ENCODE measurements at regions not wholly inside any gene's neighbourhood (a gene's known extent, or its start where the extent isn't known, plus 50 kb on each side); places are given as distances from the start of the nearest gene placed in this dataset.
A peak's percentile ranks its signal among the peaks of the same experiment; 100 is the strongest.

GRCh38 chr11:38182126-38182866 is 1584.3 kb upstream of the RAG2 start:
- no peaks in the 10 kb centered on the region for H4K20me1 ChIP-seq (ENCODE audit: insufficient read depth, low read length)
- H3K79me2 ChIP-seq (ENCODE audit: insufficient read depth, low read length), result no peaks in the 10 kb centered on the region
- H3K4me3 ChIP-seq (ENCODE audit: insufficient read depth, low read length), result no peak overlapping the region
- DNase-seq (ENCODE audit: insufficient read length, low spot score, missing footprints), result no peak
- H2AFZ ChIP-seq (ENCODE audit: low read length), result no peak overlapping the region
- no peaks in the 10 kb centered on the region for H3K4me1 ChIP-seq (ENCODE audit: insufficient read depth, low read length)
- no peak overlapping the region for H3K27ac ChIP-seq (ENCODE audit: low read depth, low read length)
- H3K9me3 ChIP-seq (ENCODE audit: low read depth, low read length), result no peaks in the 10 kb centered on the region
- no peaks in the 10 kb centered on the region for H3K36me3 ChIP-seq (ENCODE audit: insufficient read depth, low read length)
- TF ChIP-seq CTCF (IDR thresholded peaks at IDR 0.05; ENCODE audit: extremely low read depth, low read depth, low read length), result no peak
- peak overlapping the region; percentile 24 for H3K4me2 ChIP-seq (ENCODE audit: insufficient read depth, low read length)
- no peaks in the 10 kb centered on the region for H3K27me3 ChIP-seq (ENCODE audit: insufficient read depth, low read length)

DNA sequence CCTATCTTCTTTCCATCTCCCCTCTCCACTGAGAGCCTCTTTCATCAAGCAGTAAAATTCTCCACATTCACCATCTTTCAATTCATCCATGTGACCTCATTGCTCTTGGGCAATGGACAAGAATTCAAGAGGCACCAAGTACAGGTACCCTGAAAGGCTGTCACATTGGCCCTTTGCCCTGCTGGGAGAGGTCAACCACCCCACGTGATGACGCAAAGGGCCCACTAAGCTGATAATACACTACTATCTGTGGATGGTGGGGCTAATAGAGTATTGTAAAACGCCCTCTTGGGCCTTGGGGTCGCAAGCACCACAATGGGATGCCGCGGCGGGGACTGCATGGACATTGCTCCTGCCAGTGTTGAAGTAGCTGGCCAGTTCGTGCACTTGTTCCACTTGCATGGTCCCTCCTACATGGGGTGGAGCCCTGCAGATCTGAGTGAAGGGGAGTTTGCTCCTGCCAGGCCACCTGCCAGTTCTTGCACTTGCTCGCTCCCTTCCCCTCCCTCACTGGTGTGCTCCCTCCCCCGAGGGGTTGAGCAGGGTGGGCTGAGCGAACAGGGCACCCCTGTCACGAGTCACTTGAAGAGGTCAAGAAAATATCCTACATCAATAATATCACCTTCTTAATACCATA is 1578.8 kb upstream of the RAG2 start:
- Histone ChIP-seq H3K9me3 (ENCODE audit: low read depth, low read length) (no peaks in the 10 kb centered on the region), H3K4me1 (ENCODE audit: insufficient read depth, low read length) (no peaks in the 10 kb centered on the region), H3K27me3 (ENCODE audit: insufficient read depth, low read length) (no peaks in the 10 kb centered on the region), H3K27ac (ENCODE audit: low read depth, low read length) (no peak overlapping the region), H3K79me2 (ENCODE audit: insufficient read depth, low read length) (no peaks in the 10 kb centered on the region), H4K20me1 (ENCODE audit: insufficient read depth, low read length) (no peaks in the 10 kb centered on the region), H3K4me3 (ENCODE audit: insufficient read depth, low read length) (no peak overlapping the region), H2AFZ (ENCODE audit: low read length) (no peak overlapping the region), H3K4me2 (ENCODE audit: insufficient read depth, low read length) (no peak overlapping the region), H3K36me3 (ENCODE audit: insufficient read depth, low read length) (no peaks in the 10 kb centered on the region)
- no peak for TF ChIP-seq CTCF (IDR thresholded peaks at IDR 0.05; ENCODE audit: extremely low read depth, low read depth, low read length)
- no peak for DNase-seq (ENCODE audit: insufficient read length, low spot score, missing footprints)

DNA sequence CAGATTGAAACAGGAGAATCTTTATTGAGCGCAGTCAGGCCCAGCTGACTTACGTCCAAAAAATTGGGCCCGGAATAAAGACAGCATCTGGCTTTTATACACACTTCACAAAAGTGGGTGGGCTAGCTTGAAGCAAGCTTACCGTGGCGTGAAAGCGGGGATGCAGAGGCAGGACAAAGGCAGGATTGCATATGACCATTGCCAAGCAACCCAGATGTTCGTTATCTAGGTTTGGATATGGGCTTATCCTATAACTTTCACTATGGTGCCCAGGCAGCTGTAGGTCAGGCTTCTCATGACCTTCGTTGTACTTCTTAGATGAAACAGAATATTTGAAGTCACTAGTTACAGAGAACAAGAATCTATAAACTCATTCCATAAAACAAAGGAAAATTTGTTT is 1575.6 kb upstream of the RAG2 start:
- Histone ChIP-seq H3K4me1 (ENCODE audit: insufficient read depth, low read length) (no peaks in the 10 kb centered on the region), H3K27me3 (ENCODE audit: insufficient read depth, low read length) (no peaks in the 10 kb centered on the region), H3K4me2 (ENCODE audit: insufficient read depth, low read length) (no peak overlapping the region), H3K4me3 (ENCODE audit: insufficient read depth, low read length) (no peak overlapping the region), H3K9me3 (ENCODE audit: low read depth, low read length) (no peaks in the 10 kb centered on the region), H3K36me3 (ENCODE audit: insufficient read depth, low read length) (no peaks in the 10 kb centered on the region), H3K79me2 (ENCODE audit: insufficient read depth, low read length) (no peaks in the 10 kb centered on the region), H2AFZ (ENCODE audit: low read length) (no peak overlapping the region), H4K20me1 (ENCODE audit: insufficient read depth, low read length) (no peaks in the 10 kb centered on the region), H3K27ac (ENCODE audit: low read depth, low read length) (no peak overlapping the region)
- DNase-seq (ENCODE audit: insufficient read length, low spot score, missing footprints), result no peak
- no peak for TF ChIP-seq CTCF (IDR thresholded peaks at IDR 0.05; ENCODE audit: extremely low read depth, low read depth, low read length)

DNA sequence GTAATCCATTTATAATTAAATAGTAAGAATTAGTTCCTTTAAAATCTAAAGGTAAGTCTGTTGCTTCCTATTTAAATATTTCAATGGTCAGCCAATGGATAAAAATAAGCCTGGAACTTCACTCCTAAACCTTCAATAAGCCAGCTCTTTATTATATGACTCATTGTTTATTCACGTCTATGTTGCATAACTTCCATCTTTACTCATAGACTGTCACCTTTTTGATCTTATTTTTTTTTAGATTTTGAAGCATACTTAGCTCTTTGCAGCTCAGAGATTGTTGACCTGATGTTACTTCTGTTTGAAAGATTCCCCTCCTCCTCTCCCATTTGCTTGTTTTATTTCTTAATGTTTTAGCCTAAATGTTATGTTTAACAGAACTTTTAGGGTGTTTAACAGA is 1571.2 kb upstream of the RAG2 start:
- Histone ChIP-seq H3K4me1 (ENCODE audit: insufficient read depth, low read length) (no peaks in the 10 kb centered on the region), H3K27ac (ENCODE audit: low read depth, low read length) (no peak overlapping the region), H3K79me2 (ENCODE audit: insufficient read depth, low read length) (no peaks in the 10 kb centered on the region), H3K4me2 (ENCODE audit: insufficient read depth, low read length) (no peak overlapping the region), H2AFZ (ENCODE audit: low read length) (no peak overlapping the region), H3K27me3 (ENCODE audit: insufficient read depth, low read length) (no peaks in the 10 kb centered on the region), H4K20me1 (ENCODE audit: insufficient read depth, low read length) (no peaks in the 10 kb centered on the region), H3K9me3 (ENCODE audit: low read depth, low read length) (no peaks in the 10 kb centered on the region), H3K36me3 (ENCODE audit: insufficient read depth, low read length) (no peaks in the 10 kb centered on the region), H3K4me3 (ENCODE audit: insufficient read depth, low read length) (no peak overlapping the region)
- DNase-seq (ENCODE audit: insufficient read length, low spot score, missing footprints), result peak; percentile 62
- TF ChIP-seq CTCF (IDR thresholded peaks at IDR 0.05; ENCODE audit: extremely low read depth, low read depth, low read length), result no peak

Measured in osteoblast (primary cell).